Heart right ventricle (tissue), 16 donors: ENCODE measurements at regions not wholly inside any gene's neighbourhood (a gene's known extent, or its start where the extent isn't known, plus 50 kb on each side); places are given as distances from the start of the nearest gene placed in this dataset.

ENCODE experiments used
- ATAC-seq, 8 donors: fragments of 200-7000 bp; cut with Tn5 transposase; one replicate each; pipeline ENCODE4 v1.9.1; 2020; ENCODE audit warnings: mild to moderate bottlenecking in 8 of 8, moderate library complexity in 8 of 8, moderate number of reproducible peaks in 1 of 8
- DNase-seq, 2 donors: peaks; one replicate each; pipeline ENCODE4 v3.0.0-alpha.2; 2020
- H3K27ac ChIP-seq, 10 donors: fragments of 200-600 bp; sonication (generic) in 2 of 10; one replicate each; pipeline versions ENCODE4 v1.5.0 to v1.8.0; 2020 to 2022; ENCODE audit warnings: mild to moderate bottlenecking in 3 of 10
- H3K27me3 ChIP-seq, 7 donors: fragments of 200-600 bp; one replicate each; pipeline ENCODE4 v1.8.0; 2021 to 2022; ENCODE audit warnings: mild to moderate bottlenecking in 2 of 7
- H3K36me3 ChIP-seq, 9 donors: fragments of 200-600 bp; sonication (generic) in 1 of 9; one replicate each; pipeline versions ENCODE4 v1.5.0 to v1.8.0; 2020 to 2022; ENCODE audit warnings: mild to moderate bottlenecking in 2 of 9
- H3K4me1 ChIP-seq, 9 donors: fragments of 200-600 bp; sonication (generic) in 1 of 9; one replicate each; pipeline versions ENCODE4 v1.5.0 to v1.8.0; 2020 to 2022; ENCODE audit warnings: mild to moderate bottlenecking in 4 of 9
- H3K4me3 ChIP-seq, 10 donors: fragments of 200-600 bp; sonication (generic) in 2 of 10; one replicate each; pipeline versions ENCODE4 v1.5.0 to v1.8.0; 2020 to 2022; ENCODE audit warnings: mild to moderate bottlenecking in 7 of 10, moderate library complexity in 2 of 10
- H3K9me3 ChIP-seq, 11 donors: fragments of 200-600 bp in 10 of 11; sonication (generic) in 2 of 11; one replicate each; pipeline versions ENCODE4 v1.5.0 to v1.8.0; 2013 to 2022; ENCODE audit warnings: mild to moderate bottlenecking in 2 of 11, control low read depth in 1 of 11, moderate library complexity in 1 of 11
- WGBS, 2 donors: extraction: QIAGEN DNeasy Blood & Tissue Kit; methylation state at CpG; one replicate each; pipeline ENCODE4 v1.1.7; 2013; ENCODE audit warnings: inconsistent platforms in 1 of 2; 5-methylcytosine and 5-hydroxymethylcytosine counted together
- intact Hi-C, 10 donors: fragments of 100-400 bp; cut with DNase I; formaldehyde crosslinking; loops; one replicate each; pipeline versions ENCODE4 v1.11.1 to v1.14.2; 2022
- TF ChIP-seq, protein P1 (sequence below), 9 donors: fragments of 200-600 bp; sonication (generic) in 2 of 9; IDR thresholded peaks; one replicate each; pipeline versions ENCODE4 v1.5.0 to v1.8.0; 2021 to 2022; ENCODE audit warnings: antibody characterized with exemption in 9 of 9, mild to moderate bottlenecking in 5 of 9, moderate library complexity in 1 of 9
- donor health status: Arrhythmogenic right ventricular cardiomyopathy.
- donor health status: ischemic (EF 13 %, LVEDD 7.1; RV severe dilation, severe dysfunction).
- donor health status: healthy with polysubstance abuse.
- donor health status: DM: no; HTN: yes; CAD: no.
- donor health status: DM: no; HTN: no; CAD: no.
- donor health status: ischemic (EF 25% LVEDD 6.9; RV normal size, moderate dysfunction).
- donor health status: ischemic (EF 25% LVEDD 5.7; RV mildly dilated, moderate dysfunction).
- donor health status: healthy.
- donor health status: DM: yes; HTN: yes; CAD: no.
- donor health status: Ischemic cardiomyopathy.
- donor health status: ischemic (EF 35%, LVEDD 5.7; RV mildly dilated, moderate dysfunction).
- donor health status: nonischemic (EF 11% LVEDD 7.7; RV severe dilation, severe dysfunction).
- donor health status: DM: yes; HTN: yes; CAD: no.
- donor health status: PGD.
- donor health status: ischemic (EF 29% LVEDD 5.4; RV normal size, mild dysfunction).
- donor health status: nonischemic (EF 23%, LVEDD 6.1; RV moderate dilation, normal function).

DNA sequence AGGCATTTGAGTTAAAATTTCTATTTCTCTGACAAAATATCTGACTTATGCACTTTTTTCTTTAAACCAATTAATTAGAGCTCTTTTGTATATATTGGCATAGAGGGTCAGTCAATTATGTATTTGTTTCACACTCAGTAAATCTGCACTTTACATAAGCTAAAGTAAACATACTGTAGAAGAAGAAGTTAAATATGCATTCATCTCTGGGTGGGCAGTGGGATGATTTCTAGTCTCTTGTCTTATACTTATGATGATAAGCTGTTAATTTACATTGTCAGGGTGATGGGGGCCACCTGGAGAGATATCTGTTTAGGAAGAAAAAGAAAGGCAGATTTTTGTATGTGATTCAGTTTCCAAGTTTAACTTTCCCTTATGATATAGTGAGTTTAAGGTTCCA is 330.8 kb downstream of the IPO8 start:
- TF ChIP-seq, protein P1, sequence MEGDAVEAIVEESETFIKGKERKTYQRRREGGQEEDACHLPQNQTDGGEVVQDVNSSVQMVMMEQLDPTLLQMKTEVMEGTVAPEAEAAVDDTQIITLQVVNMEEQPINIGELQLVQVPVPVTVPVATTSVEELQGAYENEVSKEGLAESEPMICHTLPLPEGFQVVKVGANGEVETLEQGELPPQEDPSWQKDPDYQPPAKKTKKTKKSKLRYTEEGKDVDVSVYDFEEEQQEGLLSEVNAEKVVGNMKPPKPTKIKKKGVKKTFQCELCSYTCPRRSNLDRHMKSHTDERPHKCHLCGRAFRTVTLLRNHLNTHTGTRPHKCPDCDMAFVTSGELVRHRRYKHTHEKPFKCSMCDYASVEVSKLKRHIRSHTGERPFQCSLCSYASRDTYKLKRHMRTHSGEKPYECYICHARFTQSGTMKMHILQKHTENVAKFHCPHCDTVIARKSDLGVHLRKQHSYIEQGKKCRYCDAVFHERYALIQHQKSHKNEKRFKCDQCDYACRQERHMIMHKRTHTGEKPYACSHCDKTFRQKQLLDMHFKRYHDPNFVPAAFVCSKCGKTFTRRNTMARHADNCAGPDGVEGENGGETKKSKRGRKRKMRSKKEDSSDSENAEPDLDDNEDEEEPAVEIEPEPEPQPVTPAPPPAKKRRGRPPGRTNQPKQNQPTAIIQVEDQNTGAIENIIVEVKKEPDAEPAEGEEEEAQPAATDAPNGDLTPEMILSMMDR (IDR thresholded peaks at IDR 0.05): no peak
- intact Hi-C loops: no loop called here
- Histone ChIP-seq H3K4me3 (no peak overlapping the region), H3K27ac (no peak overlapping the region), H3K4me1 (no peaks in the 10 kb centered on the region), H3K36me3 (no peaks in the 10 kb centered on the region), H3K9me3 (peaks cover 0 to 14% (median 0%) of the 10 kb centered on the region in 11 donors), H3K27me3 (no peaks in the 10 kb centered on the region)
- no peak for DNase-seq
- ATAC-seq: no peak

DNA sequence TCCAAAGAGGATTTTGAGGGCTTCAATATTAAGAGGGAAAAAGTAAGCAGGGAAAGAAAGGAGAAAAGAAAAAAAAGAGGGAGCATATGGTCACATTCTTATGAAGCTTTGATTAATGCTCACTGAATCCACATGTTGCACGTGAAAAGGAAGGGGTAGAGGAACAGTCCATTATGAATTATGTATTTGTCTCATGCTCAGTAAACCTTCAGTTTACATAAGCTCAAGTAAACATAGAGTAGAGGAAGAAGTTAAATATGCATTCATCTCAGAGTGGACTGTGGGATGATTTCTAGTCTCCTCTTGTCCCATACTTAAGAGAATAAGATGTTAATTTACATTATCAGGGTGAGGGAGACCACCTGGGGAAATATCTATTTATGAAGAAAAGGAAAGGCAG is 334.5 kb downstream of the IPO8 start:
- Histone ChIP-seq H3K27me3 (no peaks in the 10 kb centered on the region), H3K4me1 (peaks cover 0 to 9% (median 0%) of the 10 kb centered on the region in 9 donors), H3K4me3 (no peak overlapping the region), H3K9me3 (peaks cover 0 to 3% (median 0%) of the 10 kb centered on the region in 11 donors), H3K36me3 (no peaks in the 10 kb centered on the region), H3K27ac (no peak overlapping the region)
- DNase-seq (no peak), ATAC-seq (no peak)
- TF ChIP-seq, protein P1 (IDR thresholded peaks at IDR 0.05): no peak
- WGBS, 2 donors: 28 to 37% methylated on average over 1 of the region's 1 CpG
- intact Hi-C loops: no loop called here

DNA sequence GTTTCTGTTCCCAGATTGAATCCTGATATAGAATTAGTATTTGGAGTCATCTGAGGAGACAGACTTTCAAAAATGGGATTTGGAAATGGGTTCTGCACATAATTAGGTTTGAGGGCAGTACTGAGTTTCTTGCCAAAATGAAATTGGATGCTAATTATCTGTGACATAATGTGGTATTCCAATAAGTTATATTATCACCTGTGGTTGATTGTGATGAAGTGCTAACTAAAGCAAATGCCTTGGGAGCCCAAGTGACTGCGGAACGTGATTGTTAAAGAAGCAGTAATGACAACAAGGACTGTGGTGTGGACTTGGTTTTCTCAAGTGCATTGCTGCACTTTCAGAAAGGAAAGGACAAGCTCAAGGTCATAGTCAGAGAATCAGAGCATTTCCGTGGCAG is 337.0 kb downstream of the IPO8 start:
- DNase-seq: no peak
- H3K36me3 ChIP-seq: no peaks in the 10 kb centered on the region
- TF ChIP-seq, protein P1 (IDR thresholded peaks at IDR 0.05): no peak
- intact Hi-C loops: no loop called here
- H3K4me3 ChIP-seq: no peak overlapping the region
- H3K27ac ChIP-seq: peak overlapping the region in 2 of 10 donors; percentile 7 to 68
- 29 to 47% methylated on average over 3 of the region's 3 CpGs for whole genome bisulfite sequencing, 2 donors
- no peaks in the 10 kb centered on the region for H3K27me3 ChIP-seq
- H3K9me3 ChIP-seq: peaks cover 0 to 3% (median 0%) of the 10 kb centered on the region in 11 donors
- peaks cover 0 to 9% (median 0%) of the 10 kb centered on the region in 9 donors for H3K4me1 ChIP-seq
- ATAC-seq: no peak

DNA sequence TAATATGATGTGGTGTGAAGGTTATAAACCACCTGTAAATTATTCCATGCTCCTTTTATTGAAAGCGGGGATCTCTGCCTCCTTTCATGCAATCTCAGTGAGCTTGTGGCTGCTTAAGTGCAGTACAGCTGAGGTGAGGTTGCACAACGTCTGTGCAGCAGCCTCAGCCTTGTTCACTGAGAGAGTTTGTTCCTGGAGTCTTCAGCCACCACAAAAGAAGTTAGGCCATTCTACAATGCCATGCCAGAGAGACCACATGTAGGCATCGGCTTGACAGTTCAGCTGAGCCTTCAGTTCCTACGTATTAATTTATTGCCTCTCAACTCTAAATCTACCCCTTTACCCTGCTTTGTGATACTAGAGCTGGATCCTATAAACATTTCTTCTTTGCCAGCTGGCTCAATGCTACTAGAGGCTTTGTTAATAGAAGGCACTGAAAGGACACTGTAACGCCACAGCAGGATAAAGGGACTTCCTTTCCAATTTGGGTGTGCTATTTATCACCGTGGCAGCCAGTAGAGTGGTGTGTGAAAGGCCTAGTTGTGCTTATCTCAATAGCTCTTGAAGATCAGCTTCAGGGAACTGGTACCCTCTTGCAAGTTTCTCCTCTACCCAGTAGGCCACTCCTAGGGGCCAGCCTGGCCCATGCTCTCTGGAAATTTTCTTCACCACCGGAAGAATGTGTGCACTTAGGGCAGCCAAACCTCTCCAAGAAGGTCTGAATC is 337.7 kb downstream of the IPO8 start:
- Histone ChIP-seq H3K27me3 (no peaks in the 10 kb centered on the region), H3K4me3 (no peak overlapping the region), H3K4me1 (peaks cover 0 to 9% (median 0%) of the 10 kb centered on the region in 9 donors), H3K36me3 (no peaks in the 10 kb centered on the region), H3K9me3 (peaks cover 0 to 3% (median 0%) of the 10 kb centered on the region in 11 donors), H3K27ac (peak overlapping the region in 6 of 10 donors; percentile 5 to 68 (median 29))
- TF ChIP-seq, protein P1 (IDR thresholded peaks at IDR 0.05): no peak
- peak; percentile 68 to 98 (median 81) for ATAC-seq
- WGBS, 2 donors: 32 to 38% methylated on average over 7 of the region's 7 CpGs
- intact Hi-C loops: no loop called here
- DNase-seq: peak in 1 of 2 donors; percentile 14
